ENCODE measurements at regions not wholly inside any gene's neighbourhood (a gene's known extent, or its start where the extent isn't known, plus 50 kb on each side); places are given as distances from the start of the nearest gene placed in this dataset.

GRCh38 chr6:156449569-156449968, 327.6 kb upstream of the ARID1B start:
- no peak for TF ChIP-seq EZH2 (IDR thresholded peaks at IDR 0.05; ENCODE audit: insufficient read depth, poor library complexity, severe bottlenecking)
- TF ChIP-seq EZH2phosphoT487 (IDR thresholded peaks at IDR 0.05; ENCODE audit: insufficient read depth, low read depth): no peak

Measured in GM23248 (cell line).